ENCODE measurements at regions not wholly inside any gene's neighbourhood (a gene's known extent, or its start where the extent isn't known, plus 50 kb on each side); places are given as distances from the start of the nearest gene placed in this dataset.

DNA sequence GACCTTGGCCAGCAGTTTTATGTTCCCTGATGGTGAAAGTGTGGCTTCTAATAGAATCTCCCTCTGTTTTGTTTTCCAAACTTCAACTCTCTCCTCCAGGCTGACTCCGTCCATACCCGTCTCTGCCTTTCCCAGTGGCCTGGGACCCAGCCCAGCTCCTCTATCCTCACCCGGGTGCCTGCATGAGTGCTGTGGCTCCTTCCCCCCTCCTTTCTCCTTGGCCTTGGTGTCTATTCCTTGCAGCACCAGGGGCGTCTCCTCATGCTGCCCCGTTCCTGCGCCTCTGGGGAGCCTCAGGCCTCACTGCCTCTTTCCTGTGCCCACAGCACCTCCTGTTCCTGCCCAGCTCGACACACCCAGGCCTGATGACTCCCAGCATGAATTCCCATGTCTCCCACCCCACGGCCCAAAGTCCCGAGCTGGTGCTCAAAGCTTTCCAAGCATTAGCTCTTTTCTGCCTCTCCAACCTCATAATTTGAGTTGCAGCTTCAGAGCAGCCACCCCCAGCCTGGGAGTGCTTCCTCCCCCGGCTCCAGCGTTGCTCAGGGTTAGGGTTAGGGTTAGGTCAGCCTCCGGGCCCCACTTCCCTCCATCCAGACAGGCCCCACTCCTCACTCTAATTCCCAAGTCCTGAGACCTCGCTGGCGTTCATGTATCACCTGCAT is 56.3 kb upstream of the AFDN start:
- Histone ChIP-seq H3K36me3 (ENCODE audit: control insufficient read depth, insufficient read depth, low read length) (no peaks in the 10 kb centered on the region), H3K27ac (ENCODE audit: low read depth, low read length) (no peak overlapping the region), H3K9me3 (ENCODE audit: control insufficient read depth, insufficient read depth, low read length) (no peaks in the 10 kb centered on the region), H3K4me3 (ENCODE audit: low read depth, low read length) (no peak overlapping the region), H3K4me1 (ENCODE audit: control insufficient read depth, insufficient read depth, low read length) (no peaks in the 10 kb centered on the region), H3K27me3 (ENCODE audit: control insufficient read depth, insufficient read depth, low read length) (no peaks in the 10 kb centered on the region), H3K9ac (ENCODE audit: low read depth, low read length) (no peak overlapping the region)

DNA sequence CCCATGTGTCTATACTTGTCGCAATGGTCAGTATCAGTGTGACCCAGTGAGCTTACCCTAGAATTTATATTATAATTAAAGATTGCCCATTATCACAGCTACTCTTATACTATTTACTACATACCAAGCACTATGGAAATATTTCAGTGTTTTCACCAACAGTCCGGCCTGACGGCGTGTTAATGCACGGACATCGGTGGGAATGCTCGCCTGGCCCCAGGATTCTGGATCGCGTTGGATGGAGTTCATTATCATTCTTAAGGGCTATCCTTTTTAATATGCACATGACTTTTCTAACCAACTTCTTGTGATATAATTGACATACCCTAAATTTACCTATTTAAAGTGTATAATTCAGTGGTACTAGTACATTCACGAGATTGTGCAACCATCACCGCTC is 51.8 kb upstream of the AFDN start:
- H3K36me3 ChIP-seq (ENCODE audit: control insufficient read depth, insufficient read depth, low read length) = no peaks in the 10 kb centered on the region
- H3K9me3 ChIP-seq (ENCODE audit: control insufficient read depth, insufficient read depth, low read length) = no peaks in the 10 kb centered on the region
- H3K27me3 ChIP-seq (ENCODE audit: control insufficient read depth, insufficient read depth, low read length) = no peaks in the 10 kb centered on the region
- H3K4me1 ChIP-seq (ENCODE audit: control insufficient read depth, insufficient read depth, low read length) = no peaks in the 10 kb centered on the region
- H3K27ac ChIP-seq (ENCODE audit: low read depth, low read length) = no peak overlapping the region
- no peak overlapping the region for H3K9ac ChIP-seq (ENCODE audit: low read depth, low read length)
- H3K4me3 ChIP-seq (ENCODE audit: low read depth, low read length) = no peak overlapping the region

DNA sequence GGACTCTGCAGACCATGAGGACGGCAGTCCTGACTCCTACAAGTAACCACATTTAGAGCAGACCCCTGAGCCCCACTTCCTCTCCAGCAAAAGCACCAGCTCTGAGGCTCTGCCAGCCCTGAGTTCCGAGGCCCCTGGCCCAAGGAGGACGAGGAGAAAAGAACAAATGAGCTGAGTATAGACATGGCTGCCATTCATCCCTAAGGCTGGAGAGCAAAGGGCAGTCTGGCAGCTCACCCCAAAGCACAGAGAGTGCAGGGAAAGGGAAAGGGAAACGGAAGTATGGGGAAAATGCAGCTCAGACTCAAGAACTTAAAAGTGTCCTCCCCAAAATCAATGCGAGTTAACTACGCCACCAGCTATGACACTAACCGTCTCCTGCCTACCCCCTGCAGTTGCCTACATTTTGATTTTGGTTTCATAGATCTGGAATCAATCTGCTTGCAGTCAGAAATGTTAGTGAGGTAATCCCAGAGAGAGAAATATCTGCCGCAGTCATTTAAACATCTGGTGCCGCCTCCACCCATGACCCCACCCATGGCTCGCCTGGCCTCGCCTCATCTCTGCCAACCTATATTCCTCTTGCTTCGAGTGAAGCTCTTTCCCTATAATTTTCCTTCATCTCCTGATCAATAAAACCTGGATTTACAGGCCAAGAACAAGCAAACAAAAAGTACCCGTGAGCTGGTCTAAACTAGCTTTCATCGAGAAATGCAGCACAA is 49.6 kb upstream of the AFDN start:
- H3K36me3 ChIP-seq (ENCODE audit: control insufficient read depth, insufficient read depth, low read length) = no peaks in the 10 kb centered on the region
- no peak overlapping the region for H3K4me3 ChIP-seq (ENCODE audit: low read depth, low read length)
- no peaks in the 10 kb centered on the region for H3K4me1 ChIP-seq (ENCODE audit: control insufficient read depth, insufficient read depth, low read length)
- H3K27ac ChIP-seq (ENCODE audit: low read depth, low read length) = no peak overlapping the region
- no peaks in the 10 kb centered on the region for H3K27me3 ChIP-seq (ENCODE audit: control insufficient read depth, insufficient read depth, low read length)
- H3K9ac ChIP-seq (ENCODE audit: low read depth, low read length) = no peak overlapping the region
- no peaks in the 10 kb centered on the region for H3K9me3 ChIP-seq (ENCODE audit: control insufficient read depth, insufficient read depth, low read length)

All from HUES48 (cell line).